Medulla oblongata (tissue), 1 donor: ENCODE measurements at regions not wholly inside any gene's neighbourhood (a gene's known extent, or its start where the extent isn't known, plus 50 kb on each side); places are given as distances from the start of the nearest gene placed in this dataset.
"Not testable (repeated sequence)": the region's sequence is repeated elsewhere in the genome, so short reads cannot be mapped to it uniquely, and the experiment has no call there.

Experiments
- DNase-seq: peaks from one replicate; pipeline ENCODE4 v3.0.0-alpha.2; 2015; ENCODE audit errors: extremely low spot score

GRCh38 chr3:157920822-157921700 lies 185.2 kb downstream of the SHOX2 start:
- no peak for DNase-seq

DNA sequence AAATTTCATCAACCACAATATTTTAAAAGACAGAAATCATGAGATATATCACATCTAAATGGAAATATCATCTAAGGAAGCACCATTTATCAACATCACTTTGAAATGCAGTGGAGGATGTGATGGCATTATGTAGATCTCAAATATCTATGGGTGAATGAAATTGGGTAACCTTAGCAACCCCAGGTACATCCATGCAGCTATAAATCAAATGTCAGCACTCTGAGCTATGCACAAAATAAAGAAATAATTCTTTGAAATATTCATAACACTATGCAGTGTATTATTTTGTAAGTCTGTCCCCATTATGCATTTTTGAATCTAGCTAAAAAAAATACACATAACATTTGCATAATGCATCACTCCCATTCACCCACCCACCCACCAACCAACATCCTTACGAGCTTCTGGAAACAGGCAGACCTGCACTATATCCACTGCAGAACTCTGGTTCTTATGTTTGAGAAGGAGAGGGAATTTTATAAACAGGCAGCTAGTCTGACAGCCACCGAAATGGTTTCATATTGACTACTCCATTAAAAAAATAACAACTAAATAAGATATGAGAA lies 186.8 kb downstream of the SHOX2 start:
- no peak for DNase-seq

GRCh38 chr3:157918402-157918801 lies 187.8 kb downstream of the SHOX2 start:
- DNase-seq = no peak

DNA sequence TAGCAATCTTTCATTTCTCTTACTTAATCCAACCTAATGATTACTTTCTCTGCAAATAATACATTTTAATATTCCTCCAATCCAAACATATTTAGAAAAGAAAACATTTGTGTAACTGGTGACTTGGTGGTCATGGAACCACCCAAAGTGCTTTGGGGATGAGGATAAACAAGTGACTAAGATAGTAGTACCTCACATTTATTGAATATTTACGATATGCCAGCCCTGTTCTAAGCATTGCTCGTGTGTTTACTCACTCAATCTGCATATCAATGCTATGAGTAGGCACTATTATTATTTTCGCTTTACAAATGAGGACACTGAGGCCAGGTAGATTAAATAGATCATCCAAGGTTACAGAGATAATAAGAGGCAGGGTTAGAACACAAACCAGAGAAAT lies 189.5 kb downstream of the SHOX2 start:
- no peak for DNase-seq

- no peak for DNase-seq
These were observed 191.3 kb downstream of the SHOX2 start for GRCh38 chr3:157914882-157915281.

GRCh38 chr3:157913741-157914150 lies 192.5 kb downstream of the SHOX2 start:
- DNase-seq = no peak

DNA sequence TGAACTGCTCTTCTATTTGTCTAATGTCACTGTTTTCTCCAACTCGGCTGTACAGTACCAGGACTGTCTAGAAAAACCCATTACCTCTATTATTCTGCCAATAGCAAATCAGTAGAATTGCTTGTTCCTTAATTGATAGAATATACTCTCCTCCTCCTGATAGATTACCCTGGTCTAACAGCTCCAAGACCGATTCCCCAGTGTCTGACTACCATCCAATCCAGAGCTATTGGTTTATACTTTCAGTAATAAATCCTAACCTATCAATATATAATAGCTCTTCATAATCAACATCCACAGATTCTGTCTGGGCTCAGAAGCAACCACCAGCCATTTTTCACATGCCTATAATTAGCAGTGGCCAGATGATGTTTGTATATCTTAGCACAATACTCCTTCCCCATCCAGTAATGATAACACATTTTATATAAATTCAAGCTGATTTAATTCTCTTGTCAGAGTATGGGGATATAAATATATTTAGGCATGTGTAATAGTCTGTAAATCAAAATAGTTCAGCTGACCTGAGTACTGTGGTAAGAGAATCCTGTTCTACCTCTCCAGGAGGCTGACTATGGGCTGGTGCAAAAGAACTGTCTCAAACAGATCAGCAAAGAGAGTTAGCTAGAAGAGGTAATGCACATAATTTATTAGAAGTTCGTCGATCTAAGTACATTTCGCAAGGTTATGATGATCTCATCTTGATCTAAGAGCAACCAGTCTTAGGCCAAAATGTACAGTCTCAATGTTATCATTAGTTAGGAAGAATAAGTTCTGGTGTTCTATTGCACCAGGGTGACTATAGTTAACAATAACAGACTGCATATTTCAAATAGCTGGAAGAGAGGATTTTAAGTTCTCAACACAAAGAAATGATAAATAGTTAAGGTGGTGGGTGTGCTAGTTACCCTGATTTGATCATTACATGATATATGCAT lies 193.4 kb downstream of the SHOX2 start:
- no peak for DNase-seq

- DNase-seq = no peak
These were observed 199.6 kb downstream of the SHOX2 start for GRCh38 chr3:157906627-157907026.

DNA sequence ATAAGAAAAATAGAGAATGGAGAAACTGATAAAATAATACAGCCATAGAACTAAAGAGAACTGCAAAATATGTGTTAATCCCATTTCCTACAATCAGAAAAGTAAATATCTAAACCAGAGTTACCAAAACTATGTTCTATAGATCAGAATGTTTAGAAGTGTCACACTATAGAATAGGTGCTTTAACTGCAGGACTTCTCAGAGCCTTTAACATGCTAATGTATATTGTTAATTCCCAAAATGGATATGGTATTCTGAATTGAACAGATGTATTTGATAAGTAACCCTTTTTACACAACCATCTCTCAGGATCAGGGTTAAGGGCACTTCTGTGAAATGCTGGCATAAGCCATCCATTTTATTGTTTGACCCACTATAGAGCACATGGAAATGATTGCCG lies 200.3 kb downstream of the SHOX2 start:
- no peak for DNase-seq

DNA sequence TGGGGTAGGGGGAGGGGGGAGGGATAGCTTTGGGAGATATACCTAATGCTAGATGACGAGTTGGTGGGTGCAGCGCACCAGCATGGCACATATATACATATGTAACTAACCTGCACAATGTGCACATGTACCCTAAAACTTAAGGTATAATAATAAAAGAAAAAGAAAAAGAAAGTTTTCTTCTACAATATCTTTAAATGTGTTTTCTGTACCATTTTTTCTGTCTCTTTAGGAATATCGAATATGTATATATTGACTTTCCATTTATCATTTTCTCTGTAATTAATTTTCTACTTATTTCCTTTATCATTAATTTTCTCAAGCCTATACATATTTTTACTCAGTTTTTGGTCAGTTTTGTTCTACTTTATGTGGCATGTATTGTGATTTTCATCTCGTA lies 203.5 kb downstream of the SHOX2 start:
- DNase-seq = not testable (repeated sequence)

DNA sequence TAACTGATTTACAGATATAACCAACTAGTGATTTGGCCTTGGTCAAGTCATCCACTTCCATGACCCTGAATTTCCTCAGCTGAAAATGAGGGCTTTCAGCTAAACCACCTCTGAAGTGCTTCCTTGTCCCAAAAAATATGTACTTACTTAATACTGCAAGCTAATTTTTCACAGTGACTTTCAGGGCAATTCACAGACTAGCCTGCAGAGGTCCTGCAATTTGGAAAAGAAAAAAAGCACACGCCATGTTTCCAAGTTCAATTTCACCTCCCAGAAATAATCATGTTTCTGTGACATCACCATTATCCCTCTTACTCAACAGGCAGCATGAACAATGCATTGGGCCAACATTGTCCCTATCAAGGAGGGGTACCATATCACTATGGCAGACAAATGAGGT lies 218.2 kb downstream of the SHOX2 start:
- no peak for DNase-seq

DNA sequence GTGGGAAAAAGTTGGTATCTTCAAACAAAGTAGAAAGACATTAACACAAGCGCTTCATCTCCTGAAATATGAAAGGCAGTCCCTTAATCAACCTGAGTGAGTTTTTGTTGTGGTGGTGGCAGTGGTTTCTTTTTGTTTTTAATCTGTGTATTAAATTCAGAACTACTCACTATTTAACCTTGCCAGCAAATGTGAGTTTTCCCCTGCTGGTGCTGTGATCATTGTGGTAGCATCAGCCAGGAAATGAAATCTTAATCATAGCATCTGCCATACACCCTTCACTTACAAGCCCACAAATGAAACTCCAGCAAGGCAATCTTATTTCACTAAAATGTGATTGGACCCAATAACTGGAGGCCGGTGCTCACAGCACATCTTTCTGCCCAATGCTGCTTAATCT lies 229.7 kb downstream of the SHOX2 start:
- no peak for DNase-seq

DNA sequence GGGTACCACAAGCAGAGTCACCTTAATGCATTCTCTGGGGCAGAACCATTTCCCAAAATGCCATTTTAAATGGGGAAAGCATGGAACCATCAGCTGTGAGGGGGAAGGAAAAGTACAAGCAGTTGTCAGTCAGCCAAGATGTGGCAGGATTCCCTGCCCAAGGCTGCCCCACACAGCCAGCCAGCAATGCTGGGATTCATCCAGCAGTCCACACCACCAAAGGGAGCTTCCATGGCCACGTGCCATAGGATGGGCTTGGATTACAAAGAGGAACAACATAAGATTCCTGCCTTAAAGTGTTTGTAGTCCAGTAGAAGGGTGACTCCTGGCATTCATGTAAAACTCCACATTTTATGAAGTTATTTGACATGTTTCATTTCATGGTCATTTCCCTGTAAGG lies 233.3 kb downstream of the SHOX2 start:
- peak; percentile 27 for DNase-seq

- no peak for DNase-seq
These were observed 234.3 kb downstream of the SHOX2 start for GRCh38 chr3:157871838-157872460.

DNA sequence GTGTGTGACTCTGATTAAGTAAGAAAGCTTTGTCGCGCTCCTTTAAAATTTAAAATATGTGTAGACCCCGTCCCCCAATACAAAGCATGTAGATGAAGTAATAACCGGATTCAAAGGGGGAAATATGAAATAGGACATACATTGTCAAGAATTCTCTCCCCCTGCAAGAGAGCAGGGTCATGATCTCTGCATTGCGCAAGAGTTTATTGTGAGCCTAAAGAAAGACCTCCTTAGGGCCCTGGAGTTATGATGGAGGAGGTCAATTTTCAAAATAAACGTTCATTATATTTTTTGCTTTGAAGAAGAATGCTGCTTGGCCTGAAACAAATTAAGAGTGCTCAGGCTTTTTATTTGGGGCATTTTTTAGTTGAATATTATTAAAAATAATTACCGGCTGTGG lies 235.0 kb downstream of the SHOX2 start:
- no peak for DNase-seq

DNA sequence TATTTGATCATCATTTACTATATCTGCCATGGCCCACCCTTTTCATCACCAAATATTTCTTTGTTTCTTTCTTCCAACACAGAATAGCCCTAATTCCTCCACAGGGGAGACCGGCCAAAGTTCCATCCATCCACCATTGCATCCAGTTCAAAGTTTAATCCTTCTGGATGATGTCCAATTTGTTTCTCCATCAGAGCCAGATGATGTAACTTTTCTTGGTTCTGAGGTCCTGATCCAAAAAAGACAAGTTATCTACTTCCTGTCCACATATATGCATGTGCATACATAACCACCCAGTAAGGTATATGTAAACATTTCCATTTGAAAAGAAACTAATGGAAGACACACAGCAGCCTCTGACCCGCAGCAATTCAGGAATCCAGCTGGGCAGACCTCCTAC lies 237.3 kb downstream of the SHOX2 start:
- no peak for DNase-seq

DNA sequence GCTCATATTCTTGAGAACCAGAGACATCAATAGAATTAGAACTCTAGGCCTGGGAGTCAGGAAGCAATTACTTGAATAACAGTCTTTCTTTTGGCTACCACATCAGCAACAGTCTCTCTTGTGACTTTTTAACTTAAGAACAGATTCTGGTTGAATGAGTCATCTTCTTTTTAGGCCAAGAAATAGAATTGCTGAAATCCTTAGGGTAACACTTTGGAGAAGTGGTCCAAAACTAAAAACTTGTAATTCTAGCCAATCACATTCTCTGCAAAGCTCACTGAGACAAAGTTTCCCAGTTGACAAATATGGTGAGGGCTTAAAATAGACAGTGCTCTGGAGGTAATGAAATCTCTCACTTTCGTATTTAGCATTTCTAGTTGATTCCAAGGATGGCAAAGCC lies 238.0 kb downstream of the SHOX2 start:
- no peak for DNase-seq

DNA sequence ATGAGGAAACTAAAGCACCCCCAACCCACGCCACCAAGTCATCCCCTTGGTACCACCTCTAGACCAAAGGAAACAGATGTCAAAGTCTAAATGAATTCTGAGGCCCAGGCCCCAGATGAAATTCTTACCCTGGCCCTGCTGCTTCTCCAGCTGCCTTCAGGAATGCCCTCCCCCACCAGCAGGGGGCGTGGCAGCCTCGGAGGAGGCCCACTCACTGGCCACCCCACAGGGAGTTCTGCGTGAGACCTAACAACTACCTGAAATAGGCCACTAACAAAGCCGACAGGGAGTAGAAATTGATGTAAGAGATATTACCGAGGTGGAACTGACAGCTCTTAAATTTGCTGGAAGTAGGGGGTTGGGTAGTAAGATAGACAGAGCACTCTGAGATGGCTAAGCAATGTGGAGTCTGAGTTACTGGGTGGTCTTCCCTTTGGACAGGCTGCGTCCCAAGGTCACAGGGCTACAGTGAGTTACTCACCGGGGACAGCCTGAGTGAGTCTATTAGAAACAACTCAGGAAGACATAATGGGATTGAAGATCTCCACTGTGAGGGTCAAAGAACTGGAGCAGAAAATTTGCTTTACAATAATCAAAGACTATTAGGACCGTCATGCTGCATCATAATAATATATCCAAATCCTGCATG lies 240.7 kb downstream of the SHOX2 start:
- no peak for DNase-seq

GRCh38 chr3:157861076-157861765 lies 245.0 kb downstream of the SHOX2 start:
- DNase-seq = no peak

DNA sequence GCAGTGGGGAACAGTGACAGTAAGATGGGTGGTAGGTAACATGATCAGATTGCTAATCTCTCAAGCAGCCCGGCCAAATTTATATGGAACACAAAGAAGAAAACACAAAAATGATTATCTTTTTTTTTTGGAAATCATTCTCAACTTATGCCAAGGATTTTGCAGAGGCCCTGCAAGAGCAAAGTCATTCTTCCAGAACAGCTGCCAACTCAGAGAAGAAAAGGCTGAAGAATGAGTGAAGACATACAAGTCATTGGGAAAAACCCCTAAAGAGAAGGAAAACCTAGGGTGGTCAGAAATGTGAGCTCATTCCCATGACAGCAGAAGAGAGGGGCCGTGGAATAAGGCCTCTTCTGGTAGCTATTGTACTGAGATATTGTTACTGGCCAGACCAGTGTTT lies 246.7 kb downstream of the SHOX2 start:
- no peak for DNase-seq

GRCh38 chr3:157858821-157859220 lies 247.4 kb downstream of the SHOX2 start:
- no peak for DNase-seq
